HTERT RPE-1 (cell line): ENCODE measurements at regions not wholly inside any gene's neighbourhood (a gene's known extent, or its start where the extent isn't known, plus 50 kb on each side); places are given as distances from the start of the nearest gene placed in this dataset.

Experiments
- in situ Hi-C: fragments of 300-500 bp; cut with MboI; formaldehyde crosslinking; loops from 4 replicates; pipeline ENCODE4 v1.14.3; 2020; ENCODE audit warnings: low sequenced_read_pairs

DNA sequence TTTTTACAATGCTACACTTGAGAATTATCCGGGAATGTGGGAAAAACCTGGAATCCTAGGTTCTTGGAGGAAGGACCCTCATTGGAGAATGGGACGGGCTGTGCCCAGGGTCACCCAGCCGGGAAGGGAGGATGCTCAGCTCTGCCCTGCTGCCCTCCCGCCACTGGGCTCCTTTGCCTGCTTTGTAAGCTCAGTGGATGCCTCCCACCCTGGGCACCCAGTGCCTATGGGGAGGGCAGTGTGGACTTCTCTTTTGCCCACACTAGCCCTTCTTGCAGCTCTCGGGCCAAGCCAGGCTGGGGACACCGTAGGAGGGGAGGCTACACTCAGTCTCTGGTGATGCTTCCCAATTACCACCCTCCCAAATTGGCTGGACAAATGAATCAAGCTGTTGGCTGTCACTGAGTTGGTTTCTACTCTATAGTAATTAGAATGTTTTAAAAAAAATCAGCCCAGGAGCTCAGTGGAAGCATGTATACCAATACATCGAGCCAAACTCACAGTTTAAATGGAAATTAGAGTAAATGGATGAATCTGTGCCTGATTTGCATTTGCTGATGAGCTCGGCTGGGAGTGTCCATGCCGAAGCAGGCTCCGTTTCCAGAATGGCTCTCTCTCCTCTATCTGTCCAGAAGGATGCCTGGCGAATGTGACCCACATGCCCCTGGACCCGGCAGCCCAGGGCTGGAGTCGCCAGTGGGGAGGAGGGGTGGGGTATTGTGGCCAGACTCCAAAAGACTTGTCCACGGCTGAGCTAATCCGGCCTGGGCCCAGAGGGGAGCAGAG, 317.0 kb downstream of the CTTN start:
- in situ Hi-C loops = no loop called here

DNA sequence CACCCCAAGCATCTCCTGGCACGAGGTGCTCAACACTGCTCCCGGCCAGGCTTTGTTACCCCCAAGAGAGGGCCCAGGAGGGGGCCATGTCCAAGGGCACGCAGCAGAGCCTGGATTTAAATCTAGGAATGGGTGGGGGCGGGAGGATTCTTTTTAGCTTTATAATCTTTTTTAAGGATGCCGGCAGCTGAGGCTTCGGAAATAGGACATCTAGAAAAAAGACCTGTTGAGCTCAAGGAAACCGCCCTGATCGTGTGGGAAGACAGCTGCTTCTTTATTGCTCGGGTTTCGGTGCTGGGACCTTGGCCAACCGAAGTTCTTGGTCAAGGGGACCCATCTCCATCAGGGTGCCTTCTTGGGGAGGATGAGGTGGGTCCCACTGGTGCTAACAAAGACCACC, 317.9 kb downstream of the CTTN start:
- in situ Hi-C loops = no loop called here

DNA sequence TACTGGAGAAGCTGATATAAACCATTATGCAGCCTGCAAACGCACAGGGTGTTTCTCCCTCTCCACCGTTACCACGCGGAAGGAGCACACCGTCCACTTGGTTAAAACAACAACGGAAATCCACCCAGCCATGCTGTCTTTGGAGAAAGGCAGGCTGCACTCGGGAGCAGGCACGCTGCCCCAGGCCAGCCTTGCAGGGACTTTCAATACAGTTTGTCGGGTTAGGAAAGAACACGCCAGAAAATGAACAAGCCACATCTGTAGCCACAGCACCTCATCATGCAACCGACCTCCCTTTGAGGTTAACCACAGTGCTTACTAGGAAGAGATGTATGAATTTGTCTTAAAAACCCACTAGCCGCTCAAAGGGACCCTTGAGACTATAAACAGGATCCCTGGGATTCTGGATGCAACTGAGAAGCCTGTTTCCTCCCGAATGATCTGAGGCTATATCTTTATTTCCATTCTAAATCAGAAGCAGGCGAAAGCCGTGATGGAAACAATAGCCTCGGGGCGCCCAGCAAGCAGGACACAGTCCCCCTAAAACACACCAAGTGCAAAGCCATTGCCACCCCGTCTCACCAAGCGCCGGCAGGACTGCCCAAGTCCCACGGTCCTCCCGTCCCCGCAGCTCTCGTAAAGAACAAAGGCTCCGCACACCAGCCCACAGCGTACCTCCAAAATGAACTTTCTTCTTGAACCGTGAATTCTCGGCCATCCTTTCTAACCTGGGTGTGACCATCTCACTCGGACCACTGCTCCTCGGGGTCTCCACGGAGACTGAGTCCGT, 318.9 kb downstream of the CTTN start:
- in situ Hi-C loops = no loop called here

DNA sequence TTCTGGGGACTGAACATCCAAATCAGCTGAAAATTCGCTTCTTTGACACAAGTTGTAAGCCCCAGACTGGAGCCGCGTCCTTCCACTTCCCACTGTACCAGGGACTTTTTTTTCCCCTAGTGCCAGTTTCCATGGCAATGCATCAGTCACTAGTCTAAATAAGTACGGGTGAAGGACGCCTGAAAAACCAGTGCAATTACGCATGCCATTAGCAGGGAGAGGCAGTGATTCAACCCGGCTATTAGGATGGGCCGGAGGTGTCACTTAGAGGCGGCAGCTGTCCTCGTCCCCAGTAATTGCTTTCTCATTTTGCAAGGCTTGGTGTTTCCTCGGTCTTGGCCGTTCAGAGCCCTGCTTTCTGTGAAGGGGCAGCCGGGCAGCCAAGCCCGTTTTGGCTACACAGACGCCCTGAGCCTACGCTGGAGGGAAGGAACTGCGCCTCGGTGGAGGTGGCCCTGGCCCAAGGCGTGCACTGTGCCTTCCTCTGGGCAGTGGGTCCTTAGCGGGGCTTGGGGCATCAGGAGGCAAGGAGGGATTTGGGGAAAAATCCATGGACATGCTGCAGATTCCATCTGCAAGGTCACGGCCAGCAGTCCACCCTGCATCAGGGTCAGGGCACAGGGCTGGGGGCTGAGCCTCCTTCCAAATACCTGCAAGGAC, 319.7 kb downstream of the CTTN start:
- in situ Hi-C loops = no loop called here

DNA sequence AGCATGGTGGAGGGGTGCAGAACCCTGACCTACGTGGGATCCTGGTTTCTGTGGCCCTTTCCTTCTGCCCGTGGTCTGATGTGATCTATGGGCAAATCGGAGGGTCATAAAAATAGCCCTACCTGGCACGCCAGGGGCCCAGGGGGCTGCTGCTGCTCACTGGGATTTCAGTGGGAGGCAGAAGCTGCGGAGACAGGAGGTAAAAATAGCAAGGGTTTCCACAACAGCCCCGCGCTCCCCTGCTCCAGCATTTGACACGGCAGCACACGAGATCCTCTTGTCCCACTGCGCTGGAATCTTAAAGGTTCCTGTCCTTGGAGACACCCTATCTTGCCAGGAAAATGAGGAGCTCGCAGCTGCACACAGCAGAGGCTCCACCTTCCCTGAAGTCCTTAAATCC, 321.2 kb downstream of the CTTN start:
- in situ Hi-C loops = no loop called here

DNA sequence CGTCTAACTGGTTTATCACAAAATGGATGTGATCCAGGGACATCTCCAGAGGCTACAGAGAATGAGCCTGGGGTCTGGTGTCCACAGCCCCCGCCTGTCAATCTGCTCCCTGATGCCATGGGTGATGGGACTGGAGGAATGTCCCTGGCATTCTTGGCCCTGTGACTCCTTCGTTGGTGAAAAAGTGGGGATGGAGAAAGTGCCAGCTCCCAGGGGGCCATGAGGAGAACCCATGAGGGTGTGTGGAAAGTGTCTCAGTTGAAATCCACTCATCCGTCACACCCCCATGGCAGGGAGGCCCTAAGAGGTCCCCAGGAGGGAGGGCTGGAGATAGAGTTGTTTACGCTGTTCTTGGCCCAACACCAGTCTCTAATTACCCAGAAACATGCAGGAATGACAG, 322.0 kb downstream of the CTTN start:
- in situ Hi-C loops = no loop called here

DNA sequence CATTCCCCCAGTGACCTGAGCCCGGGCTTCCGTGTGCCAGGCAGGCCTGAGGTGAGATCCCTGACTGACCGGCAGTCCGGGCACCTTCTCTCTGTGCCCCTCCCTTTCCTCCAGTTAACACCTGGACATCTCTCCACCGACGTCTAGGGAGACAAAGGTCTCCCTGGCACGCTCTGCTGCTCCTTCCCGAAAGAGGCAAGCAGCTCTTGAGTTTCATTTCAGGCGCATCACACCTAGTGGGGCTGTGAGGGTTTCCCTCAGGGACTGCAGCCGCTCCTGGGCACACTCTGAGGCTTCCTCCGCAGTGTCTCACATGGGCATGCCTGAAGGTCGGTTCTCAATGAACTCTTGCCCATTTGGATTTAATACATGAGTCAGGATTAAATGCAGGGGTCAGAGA, 322.7 kb downstream of the CTTN start:
- in situ Hi-C loops = no loop called here

DNA sequence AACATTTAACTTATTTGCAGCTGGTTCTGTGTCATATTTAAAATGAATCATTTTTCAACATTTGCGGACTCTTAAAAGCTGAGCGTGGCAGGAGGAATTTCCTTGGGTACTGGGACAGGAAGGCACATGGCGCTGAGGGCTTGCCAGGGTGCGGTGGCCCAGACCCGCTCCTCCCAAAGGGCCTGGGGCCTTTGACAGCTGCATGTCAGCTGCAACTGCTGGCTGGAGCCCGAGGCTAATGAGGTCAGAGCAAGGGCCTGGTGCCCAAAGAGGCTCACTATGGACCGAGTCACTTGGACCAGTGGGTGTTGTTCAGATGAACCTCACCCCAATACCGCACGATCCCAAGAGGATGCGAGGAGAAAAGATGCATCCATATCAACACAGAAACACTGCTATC, 326.9 kb downstream of the CTTN start:
- in situ Hi-C loops = no loop called here

DNA sequence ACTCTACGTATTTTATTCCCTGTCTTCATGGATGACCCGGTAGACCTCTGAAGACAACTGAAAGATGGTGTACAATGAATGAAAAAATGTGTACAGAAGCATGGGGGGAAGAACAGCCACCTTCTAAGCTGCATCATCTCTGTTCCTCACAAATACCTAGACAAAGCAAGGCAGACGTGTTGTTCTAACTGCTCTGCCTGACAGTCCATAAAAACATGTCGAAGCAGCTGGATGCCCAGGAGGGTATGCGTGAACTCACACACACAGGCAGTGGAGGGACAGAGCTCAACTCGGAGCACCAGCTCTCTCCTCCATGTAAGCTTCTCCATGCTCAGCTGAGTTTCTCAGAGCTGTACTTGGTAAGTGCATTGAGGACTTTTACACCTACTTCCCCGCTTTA, 327.4 kb downstream of the CTTN start:
- in situ Hi-C loops = no loop called here

DNA sequence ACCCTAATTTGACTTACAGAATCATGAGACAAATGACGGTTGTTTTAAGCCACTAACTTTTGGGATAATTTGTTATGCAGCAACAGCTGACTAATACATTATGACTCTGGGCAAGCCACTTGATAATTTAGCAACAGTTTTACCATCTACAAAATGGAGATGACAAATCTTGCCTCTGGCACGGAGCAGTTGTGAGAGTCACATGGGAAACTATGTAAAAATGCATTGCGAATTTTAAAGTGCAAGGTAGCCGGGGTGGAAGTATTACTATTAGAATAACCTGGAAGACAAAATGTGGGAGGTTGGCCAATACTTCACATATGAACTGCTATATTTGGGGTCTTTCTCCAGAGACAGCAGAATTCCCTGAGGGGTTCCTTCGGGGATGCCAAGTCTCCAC, 328.7 kb downstream of the CTTN start:
- in situ Hi-C loops = no loop called here

DNA sequence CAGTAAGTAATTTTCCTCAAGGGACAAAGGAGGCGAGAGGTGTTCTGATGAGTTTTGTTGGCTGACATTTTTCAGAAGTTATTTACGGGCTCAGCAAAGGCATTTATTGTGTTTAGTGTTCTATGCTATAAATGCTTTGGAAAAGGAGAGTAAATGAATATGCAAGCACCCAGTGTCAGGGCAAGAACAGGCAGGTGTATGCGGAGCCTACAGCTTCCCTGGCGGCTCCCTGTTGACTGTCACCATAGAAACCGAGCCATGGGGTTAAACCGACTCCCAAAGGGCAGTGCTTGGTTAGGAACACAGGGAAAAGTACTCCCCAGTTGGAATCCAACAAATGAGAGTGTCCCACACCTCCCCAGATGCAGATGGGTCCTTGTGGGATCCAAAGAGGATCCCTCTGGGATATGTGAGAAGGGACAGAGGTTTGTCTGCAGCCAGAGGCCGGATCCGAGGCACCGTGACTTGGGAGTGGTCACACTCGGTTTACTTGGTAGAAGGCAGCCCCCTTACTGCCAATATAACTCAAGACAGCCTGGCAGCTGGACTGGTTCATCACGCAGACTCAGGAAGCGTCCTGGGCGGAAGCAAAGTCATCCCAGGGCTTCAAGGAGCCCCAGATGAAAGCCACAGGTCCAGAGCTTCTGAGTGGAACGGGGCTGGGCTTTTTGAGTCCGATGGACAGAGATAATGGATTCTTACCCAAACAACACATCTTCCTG, 329.7 kb downstream of the CTTN start:
- in situ Hi-C loops = no loop called here

DNA sequence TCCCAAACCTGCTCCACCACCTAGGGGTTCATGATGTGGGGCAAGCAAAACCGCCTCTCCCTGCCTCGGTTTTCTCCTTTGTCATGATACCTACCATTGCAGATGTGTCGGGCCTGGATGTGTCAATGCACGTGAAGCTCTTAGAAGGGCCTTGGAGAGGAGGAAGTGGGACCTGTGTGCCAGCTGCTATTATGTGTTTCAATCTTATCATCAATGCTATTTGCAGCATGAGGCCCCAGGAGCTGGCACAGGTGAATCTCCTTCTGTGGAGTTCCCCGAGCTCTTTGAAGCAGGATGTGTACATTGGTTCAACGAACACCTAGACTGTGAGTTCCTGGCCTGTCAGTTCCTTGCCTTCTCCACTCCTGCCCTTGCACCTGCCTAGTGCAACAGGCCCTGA, 331.6 kb downstream of the CTTN start:
- in situ Hi-C loops = no loop called here

DNA sequence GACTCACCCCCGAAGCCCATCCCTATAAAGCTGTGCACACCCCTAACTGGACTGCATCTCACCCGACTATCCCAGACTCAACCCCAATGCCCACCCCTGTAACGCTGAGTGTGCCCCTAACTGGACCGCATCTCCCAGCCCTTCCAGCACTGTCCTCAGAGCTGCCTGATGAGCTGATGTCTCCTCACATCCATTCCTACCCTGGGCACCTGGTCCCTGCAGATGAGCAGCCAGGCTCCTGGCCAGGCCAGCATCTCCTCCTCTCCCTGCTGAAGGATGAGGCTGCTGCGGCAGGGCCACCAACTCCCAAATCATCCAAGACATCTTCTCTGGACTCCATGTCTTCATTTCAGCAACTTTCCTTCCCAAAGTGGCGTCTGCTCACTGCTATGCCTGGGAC, 332.1 kb downstream of the CTTN start:
- in situ Hi-C loops = no loop called here

DNA sequence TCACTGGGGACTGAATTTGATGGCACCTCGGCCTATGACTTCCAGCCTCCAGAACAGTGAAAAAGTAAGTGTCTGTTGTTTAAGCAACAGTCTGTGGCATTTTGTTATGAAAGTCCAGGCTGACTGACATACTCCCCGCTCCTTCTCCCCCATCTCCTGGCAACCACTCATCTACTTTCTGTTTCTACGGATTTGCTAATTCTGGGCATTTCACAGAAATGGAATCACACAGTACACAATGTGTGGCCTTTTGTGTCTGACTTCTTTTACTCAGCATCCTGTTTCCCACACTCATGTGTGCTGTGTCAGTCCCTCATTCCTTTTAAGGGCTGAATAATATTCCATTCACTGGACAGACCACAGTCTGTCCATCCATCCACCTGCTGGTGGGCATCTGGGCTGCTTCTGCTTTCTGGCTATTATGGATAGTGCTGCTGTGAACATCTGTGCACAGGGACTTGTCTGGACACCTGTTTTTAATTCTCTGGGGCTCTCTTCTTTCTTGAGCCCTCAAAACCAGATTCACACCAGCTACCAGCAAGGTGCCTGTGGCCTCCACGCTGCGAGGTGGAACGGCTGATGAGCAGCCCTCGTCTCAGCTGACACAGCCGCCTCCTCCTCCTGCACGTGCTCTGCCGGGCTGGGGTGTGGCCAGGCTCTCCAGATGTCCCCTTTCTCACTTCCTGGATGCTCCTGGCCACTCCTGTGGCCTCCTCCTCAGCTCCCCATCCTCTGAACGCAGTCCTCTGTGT, 333.1 kb downstream of the CTTN start:
- in situ Hi-C loops = no loop called here

DNA sequence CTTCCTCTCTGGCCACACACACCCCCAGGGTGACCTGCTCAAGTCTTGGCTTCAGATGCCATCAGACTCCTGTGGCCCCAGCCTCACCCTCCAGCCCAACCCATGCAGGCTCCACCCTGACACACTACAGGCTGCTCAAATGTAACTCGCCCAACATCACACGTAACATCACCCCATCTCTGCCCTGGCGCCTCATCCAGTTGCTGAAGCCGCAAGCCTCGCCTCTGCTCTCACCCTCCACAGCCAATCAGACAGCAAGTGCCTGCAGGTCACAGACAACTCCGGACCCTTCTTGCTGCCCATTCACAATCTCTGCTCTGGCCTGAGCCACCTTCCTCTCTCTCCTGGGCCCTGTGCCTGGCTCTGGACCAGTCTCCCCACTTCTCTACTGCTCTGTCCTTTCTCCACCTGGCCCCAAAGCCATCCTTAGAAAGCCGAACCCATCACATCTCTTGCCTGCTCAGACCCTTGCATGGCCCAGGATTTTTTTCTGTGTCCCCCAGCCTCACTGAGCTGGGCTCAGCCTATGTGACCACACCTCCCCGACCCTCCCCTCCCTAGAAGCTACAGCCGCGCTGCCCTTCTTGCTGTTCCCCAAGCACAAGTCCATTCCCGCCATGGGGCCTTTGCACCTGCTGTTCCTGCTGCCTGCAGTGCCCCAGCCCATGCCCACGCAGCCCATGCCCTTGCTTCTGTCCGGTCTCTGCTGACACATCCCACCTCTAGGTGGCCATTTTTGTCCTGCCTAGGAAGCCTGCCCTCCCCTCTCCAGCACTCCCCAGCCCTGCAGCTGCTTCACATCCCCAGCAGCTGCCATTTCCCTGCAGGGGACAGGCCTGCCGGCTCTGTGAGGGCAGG, 333.9 kb downstream of the CTTN start:
- in situ Hi-C loops = no loop called here

DNA sequence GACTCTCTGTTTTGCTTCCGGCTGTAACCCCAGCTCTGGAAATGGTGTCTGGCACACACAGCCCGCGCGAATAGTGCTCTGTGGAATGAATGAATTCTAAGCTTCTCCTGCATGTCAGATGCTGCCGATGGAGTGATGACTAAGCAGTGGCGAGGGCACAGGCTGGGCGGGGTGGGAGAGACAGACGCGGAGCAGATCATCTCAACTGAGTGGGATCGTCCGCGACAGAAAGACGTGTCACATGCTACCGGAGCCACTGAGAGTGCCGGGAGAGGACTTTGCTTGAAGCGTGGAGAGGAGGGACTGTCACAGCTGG, 334.5 kb downstream of the CTTN start:
- in situ Hi-C loops = no loop called here

DNA sequence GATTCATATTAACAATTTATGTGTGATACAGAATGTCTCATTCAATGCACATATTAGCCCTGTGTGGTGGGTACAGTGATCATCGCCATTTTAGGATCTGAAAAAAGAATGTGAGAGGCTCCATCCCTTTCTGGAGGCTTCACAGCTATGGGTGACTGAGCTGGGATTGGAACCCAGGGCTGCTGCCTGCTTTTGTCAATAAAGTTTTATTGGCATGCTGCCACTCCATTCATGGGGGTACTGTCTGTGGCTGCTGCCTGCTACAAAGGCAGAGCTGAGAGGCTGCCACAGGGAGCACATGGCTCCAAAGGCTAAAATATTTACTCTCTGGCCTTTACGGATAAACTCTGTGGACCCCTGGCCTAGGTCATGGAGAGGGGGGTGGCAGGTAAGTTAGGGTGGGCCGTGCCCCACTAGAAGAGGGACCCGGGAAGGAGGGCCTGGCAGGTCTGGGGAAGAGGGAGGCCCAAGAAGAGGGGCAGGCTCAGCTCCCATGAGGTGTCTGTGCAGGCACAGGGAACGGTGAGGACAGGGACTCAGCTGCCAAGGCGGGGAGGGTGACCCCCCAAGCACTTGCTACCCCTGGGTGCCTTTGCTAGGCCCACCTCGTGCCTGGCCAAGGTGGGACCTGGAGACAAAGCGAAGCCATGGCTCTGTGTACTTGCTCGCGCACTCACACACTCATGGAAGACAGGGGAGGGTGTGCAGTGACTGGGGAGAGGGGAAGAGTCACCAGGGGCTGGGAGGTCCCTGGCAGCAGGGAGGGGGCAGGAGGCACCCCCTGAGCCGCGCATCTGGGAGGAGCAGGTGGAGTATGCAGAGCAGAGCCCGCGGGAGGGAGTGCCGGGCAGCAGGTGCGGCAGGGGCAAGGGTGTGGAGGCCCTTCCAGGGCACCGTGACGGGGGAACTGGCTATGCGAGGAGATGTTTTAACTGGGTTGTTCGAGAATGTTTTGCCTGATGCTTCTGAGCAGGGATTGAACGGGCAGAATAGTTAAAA, 335.3 kb downstream of the CTTN start:
- in situ Hi-C loops = no loop called here

DNA sequence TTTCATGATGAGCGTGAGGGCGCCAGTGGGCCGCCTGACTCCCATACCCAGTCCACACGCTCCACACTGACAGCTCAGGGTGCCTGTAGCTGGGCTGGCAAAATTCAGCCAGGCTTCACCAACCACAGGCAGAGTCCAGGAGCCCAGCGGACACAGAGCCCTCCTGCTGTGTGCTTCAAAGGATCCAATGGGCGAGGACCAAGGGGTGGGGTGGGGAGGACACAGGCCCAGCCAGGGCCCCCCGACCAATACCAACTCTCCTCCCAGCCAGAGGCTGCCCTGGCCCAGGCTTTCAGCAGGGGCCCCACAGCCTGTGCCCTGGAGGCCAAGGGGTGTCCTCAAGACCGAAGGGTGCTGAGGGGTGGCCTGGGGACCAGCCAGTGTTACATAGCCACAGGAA, 336.1 kb downstream of the CTTN start:
- in situ Hi-C loops = no loop called here

DNA sequence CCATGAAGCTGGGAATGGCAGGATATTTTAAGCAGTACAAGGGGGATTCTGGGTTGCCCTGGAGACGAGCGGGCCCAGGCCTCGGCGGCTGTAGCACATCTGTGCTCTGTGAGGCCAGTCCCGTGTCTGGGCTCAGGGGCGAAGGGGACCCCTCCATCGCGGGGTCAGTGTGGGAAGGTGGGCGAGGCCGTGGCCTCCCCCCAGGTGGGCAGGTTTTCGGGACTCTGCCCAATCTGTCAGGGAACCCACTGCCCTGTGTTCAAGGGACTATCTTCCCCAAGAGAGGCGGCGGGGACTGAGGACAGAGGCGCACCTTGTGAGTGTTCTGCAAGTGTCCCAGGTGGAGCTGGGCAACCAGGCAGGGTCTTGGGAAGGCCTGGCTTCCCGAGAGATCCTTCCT, 336.6 kb downstream of the CTTN start:
- in situ Hi-C loops = no loop called here
